Cardiac septum (tissue), 1 donor: ENCODE measurements at regions not wholly inside any gene's neighbourhood (a gene's known extent, or its start where the extent isn't known, plus 50 kb on each side); places are given as distances from the start of the nearest gene placed in this dataset.

Source experiments
- DNase-seq: peaks from one replicate; pipeline ENCODE4 v3.0.0-alpha.2; 2020; ENCODE audit warnings: low spot score
- intact Hi-C: fragments of 100-400 bp; cut with DNase I; formaldehyde crosslinking; loops from one replicate; pipeline ENCODE4 v1.14.0; 2022
- donor health status: DM: no; HTN: no; CAD: no.

DNA sequence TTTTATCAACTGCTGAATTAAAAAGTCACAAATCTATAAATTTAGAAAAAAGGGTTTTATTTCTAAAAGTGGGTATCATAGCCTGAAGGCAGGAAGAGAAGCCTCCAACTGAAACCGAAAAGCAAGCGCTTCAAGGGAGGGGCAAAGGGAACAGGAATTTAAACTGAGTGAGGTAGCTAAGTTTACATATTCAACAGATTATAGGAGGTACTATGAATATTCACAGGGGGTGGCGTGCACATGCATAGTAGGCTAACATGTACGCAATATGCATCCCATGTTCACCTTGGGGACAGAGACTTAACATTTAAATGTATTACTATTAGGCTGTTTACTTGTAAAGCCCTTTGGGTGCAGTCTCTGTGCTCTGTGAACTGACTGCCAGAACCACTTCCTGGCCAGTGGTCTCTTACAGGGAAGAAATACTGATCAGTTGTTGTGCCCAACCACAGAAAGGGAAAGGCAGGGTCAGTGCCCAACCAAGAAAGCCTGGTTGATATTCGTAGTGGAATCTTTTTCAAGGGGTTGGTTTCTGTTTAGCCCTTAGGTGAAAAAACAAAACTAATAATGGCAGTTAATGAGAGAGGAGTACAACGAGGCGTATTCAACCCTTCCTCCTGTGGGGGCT is 168.7 kb upstream of the GALNTL6 start:
- intact Hi-C loops, result no loop called here
- no peak for DNase-seq

DNA sequence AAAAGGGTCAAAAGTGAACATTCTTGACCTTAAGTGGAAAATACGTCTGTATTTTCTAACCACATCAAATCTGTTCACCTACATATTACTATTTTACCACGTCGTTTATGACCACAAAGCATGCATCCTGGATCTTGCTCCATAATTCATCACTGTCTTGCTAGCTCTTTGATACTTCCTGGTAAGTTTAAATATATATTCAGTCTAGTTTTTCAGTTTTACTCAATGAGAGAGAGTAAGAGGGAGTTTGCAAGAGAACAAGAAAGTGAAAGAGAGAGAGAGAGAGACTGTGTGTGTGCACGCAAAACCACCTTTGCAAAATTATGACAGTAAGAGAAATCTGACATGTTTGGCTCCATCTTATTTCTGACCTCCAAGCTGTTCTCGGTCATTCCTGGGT is 173.7 kb upstream of the GALNTL6 start:
- no peak for DNase-seq
- intact Hi-C loops, result no loop called here

DNA sequence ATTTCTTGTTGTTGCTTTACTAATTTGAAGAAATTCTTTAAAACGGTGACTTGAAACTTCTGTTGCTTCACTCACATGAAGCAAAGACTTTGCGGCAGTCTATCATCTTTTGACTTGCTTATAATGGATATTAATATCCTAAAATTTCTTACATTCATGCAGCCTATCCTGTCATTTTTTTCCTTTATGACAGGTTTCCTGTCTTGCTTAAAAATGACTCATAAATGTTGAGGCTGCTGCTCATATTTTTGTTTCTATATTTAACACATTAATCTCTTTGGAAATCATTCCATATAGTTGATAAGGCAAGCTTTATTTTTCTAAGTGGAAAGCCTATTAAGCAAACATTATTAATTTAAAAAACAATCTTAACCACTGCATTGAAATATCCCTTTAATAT is 176.6 kb upstream of the GALNTL6 start:
- no peak for DNase-seq
- intact Hi-C loops, result no loop called here

DNA sequence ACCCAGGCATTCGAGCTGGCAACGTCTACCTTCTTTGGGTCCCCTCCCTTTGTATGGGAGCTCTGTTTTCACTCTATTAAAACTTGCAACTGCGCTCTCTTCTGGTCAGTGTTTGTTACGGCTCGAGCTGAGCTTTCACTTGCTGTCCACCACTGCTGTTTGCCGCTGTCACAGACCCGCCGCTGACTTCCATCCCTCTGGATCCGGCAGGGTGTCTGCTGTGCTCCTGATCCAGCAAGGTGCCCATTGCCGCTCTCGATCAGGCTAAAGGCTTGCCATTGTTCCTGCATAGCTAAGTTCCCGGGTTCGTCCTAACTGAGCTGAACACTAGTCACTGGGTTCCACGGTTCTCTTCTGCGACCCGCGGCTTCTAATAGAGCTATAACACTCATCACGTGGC is 183.5 kb upstream of the GALNTL6 start:
- intact Hi-C loops, result no loop called here
- no peak for DNase-seq

DNA sequence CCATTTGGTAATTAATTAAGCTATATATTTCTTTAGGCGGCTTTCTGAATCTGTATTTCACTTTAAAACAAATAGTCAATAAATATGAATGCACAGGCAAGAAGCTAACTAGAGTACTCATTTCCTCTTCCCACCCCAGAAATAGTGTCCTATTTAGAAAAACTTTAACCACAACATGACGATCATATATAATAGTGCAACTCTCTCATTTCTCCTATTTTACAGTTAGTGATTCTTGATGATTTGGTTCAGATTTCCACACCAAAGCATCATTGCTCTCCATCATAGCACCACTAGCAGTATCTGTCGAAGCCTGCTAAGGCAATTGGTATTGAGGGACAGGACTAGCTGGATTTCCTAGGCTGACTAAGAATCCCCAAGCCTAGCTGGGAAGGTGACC is 184.0 kb upstream of the GALNTL6 start:
- no peak for DNase-seq
- intact Hi-C loops, result no loop called here

DNA sequence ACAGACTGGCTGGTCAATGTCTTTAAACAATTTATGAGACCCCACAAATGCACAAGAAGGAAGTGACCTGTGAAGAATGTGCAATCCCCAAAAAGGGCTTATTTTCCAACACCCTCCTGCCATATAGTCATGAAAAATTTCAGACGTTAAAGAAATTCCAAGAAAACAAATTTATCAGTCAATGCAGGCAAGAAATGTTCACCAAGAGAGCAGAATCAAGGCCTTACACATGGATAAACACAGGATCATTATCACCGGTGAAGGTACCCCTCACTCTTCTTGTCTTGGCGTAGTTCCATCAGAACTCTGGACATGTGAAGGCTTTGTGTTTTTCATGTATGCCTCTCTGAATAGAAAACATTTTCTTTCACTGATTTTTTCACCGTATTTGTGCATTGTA is 186.7 kb upstream of the GALNTL6 start:
- no peak for DNase-seq
- intact Hi-C loops, result no loop called here

DNA sequence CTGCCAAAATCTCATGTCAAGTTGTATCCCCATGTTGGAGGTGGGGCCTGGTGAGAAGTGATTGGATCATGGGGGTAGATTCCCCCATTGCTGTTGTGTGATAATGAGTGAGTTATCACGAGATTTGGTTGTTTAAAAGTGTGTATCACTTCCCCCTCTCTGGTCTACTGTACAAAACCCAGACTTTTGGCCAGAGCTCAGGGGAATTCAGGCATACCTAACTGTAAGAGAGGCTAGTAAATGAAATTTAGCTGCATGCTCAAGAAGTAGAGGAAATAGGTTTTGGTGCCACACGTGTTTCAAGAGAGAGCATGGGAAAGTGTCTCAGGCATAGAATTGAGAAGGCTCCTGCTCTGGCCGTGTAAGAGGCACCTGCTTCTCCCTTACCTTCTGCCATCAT is 190.5 kb upstream of the GALNTL6 start:
- DNase-seq, result no peak
- intact Hi-C loops, result no loop called here

DNA sequence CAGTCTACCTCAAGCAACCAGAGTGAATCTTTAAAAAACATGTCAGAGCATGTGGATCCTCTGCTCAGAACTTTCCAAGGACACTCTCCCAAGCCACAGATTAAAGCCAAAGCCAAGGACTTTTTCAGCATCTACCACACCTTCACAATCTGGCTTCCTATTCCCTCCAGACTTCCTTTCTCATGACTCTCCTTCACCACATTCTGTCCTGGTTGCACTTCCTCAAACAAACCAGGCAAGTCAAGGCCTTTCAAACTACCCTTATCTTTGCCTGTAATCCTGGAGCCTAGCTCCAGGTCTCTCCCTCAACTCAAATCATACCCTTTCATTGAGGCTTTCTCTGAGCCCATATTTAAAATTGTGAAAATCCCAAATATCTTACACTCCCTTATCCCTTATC is 191.6 kb upstream of the GALNTL6 start:
- intact Hi-C loops, result no loop called here
- no peak for DNase-seq

DNA sequence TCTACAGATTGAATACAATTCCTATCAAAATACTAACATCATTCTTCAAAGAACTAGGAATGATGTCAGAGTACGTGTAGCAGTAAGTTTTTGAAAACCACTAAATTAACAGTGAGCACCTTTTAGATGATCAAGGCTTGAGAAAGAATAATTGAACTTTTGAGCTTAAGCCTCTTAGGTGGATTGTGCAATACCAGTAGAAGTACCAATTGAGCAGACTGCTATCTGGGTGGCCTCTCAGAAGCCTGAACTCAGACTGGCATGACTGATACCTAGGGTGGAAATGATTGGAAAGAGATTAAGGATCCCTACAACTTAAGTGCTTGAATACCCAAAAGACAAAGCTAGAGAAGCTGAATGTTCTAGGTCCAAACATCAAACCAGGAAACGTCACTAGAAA is 200.3 kb upstream of the GALNTL6 start:
- DNase-seq, result no peak
- intact Hi-C loops, result no loop called here

DNA sequence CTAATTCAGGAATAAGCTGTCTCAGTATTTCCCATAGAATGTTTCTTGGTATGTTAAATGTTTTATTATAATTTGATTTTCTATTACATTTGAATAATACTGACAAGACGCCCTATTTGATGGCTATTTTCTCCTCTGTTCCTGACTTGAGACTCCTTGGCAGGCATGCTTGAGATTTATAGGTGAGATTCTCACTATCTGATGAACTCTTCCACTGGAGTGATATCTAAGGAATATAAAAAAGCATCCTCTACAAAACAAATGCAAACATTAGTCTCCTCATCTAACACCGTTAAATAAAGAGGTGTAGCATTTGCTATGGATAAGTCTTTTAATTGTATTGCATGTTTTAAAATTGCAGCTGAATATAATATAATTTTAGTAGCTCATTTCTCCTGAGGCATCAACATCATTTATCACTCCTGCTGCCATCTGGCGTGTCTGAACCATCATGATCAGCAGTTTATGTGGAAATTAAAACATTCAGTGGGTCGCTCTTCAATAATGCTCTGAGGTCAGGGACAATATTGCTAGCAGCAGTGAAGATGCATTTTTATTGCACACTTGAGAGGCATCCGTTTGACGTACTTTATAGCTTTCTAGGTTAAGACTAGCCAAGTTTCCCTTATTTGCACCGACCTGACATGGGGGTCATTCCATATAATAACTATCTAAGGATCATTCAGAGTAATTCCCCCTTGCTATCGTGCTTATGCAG is 210.4 kb upstream of the GALNTL6 start:
- intact Hi-C loops, result no loop called here
- no peak for DNase-seq

DNA sequence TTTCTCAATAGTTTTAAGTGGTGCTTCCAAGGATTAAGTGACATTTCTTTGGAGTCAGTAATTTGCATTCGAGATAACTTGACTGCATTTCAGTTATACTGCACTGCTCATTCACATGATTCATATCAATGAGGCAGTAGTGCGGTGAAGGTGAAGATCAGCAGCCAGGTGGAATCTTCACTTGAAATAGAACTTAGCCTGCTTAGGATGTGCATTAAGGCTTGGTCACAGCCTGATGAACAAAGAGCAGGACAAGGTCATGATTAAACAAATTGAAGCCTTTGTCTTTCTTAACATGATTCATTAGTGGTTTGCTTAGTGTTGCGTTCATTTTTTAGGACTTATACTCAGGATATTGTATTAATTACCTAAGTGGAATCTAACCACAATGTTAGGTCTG is 212.1 kb upstream of the GALNTL6 start:
- no peak for DNase-seq
- intact Hi-C loops, result no loop called here

DNA sequence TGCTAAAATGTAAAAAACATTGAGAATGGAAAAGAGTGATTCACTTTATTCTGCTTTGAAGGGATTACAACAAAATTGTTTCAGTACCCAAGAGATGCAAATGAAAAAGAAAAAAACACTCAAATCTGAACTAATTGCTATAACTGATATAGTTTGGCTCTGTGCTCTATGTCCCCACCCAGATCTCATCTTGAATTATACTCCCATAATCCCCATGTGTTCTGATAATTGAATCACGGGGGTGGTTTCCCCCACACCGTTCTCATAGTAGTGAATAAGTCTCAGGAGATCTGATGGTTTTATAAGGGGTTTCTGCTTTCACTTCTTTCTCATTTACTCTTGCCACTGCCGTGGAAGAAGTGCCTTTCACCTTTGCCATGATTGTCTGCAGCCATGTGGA is 213.6 kb upstream of the GALNTL6 start:
- DNase-seq, result no peak
- intact Hi-C loops, result no loop called here

DNA sequence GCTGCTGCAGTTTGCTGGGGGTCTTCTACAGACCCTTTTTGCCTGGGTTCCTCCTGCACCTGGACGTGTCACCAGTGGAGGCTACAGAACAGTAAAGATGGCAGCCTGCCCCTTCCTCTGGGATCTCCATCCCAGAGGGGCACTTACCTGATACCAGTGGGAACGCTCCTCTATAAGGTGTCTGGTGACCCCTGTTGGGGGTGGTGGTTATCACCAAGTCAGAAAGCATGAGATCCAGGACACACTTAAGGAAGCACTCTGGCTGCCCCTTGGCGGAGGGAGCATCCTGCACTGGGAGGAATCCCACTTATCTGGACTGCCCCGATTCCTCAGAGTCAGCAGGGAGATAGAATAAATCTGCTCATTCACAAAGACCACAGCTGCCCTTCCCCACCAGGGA is 218.9 kb upstream of the GALNTL6 start:
- intact Hi-C loops, result no loop called here
- no peak for DNase-seq

DNA sequence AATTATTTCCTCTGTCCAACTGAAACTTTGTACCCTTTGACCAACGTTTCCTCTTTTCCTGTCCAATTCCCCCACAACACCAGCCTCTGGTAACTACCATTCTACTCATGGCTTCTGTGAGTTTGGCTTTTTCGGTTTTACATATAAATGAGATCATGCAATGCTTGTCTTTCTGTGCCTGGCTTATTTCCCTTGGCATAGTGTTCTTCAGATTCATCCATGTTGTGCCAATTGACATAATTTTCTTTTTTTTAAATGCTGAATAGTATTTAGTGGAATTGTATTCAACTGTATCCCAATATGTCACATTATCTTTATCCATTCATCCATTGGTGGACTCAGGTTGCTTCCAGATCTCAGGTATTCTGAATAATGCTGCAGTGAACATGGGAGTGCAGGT is 222.5 kb upstream of the GALNTL6 start:
- no peak for DNase-seq
- intact Hi-C loops, result no loop called here

DNA sequence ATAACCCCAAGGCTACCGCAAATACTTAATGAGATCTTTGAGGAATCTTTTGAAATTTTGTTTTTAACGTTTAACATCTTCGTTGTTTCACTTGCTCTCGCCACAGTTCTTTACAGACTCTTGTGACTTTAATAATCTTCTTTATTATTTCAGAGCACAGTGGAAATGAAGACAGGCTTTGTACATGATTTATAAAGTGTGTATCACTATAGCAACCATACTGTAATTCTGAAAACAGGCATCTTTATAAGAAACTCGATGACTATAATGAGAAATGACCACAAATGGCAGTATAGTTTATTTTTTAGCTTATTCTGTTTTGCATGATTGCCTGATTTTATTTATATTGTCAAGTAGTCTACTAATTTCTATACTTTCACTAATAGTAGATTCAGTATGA is 224.4 kb upstream of the GALNTL6 start:
- DNase-seq, result no peak
- intact Hi-C loops, result no loop called here

DNA sequence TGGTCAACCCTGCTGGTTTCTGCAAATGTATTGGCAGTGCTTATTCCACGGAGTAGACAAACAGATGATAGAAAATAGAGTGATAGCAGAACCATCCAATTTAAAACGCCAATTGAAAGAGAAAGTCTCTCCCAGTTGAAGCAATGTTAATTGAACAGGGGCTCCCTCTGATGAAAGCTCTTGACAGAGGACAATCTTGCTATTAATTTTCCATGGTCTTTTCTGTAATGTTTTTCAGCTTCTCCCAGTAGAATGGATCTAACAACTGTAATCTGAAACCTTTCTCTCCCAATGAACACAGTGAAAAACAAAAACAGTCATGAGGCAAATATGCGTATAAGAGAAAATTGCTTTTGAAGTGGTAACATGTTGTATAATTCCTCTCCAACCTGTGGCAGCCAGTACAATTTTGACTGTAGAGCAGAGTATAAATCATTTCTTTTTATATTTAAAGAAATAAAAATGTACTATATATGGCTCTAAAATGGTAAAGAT is 225.1 kb upstream of the GALNTL6 start:
- intact Hi-C loops, result no loop called here
- no peak for DNase-seq

DNA sequence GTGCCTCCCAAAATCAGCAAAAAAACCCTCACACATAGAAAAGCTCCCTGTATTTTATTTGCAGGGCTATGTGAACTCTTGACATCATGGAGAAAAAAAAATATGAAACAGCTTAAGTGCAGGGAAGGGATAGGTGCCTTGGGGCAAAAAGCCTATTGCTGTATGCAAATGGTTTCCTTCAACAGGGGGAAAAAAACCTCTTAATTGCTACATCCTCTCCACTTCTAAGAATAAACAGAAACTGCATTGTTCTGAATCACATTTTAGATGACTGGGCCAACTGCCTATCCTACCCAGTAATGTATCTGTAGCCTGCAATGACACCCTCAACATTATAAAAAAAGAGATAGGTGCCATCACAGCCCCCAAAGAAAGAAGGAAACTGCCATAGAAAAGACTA is 229.4 kb upstream of the GALNTL6 start:
- intact Hi-C loops, result no loop called here
- DNase-seq, result no peak

DNA sequence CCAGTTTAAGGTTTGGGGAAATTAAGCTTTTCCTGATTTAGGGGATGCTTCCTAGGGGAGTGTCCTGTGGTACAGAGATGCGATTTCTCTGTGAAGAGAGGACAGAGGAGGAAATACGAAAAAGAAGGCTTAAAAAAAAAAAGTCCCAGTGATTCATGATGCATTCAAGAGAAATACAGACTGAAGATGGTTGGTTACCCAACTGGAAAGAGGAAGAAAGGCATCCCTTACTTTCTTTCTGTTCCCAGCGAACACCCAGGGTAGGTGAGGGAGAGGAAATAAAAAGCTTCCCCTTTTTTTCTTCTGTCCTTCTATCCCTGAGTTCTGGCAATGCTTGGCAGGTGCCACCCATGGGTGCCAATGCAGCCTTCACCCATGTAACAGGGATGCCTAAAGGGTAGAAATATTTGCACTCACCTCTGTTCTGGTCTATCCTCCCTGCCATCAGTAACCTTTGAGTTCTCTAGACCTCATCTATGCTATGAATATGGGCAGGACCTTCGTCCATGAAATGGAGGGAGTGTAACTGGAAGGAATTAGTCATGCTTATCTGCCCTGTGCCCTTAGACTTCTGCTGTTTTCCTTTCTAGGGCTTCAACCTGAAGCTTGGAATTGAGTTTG is 230.1 kb upstream of the GALNTL6 start:
- DNase-seq, result no peak
- intact Hi-C loops, result no loop called here

DNA sequence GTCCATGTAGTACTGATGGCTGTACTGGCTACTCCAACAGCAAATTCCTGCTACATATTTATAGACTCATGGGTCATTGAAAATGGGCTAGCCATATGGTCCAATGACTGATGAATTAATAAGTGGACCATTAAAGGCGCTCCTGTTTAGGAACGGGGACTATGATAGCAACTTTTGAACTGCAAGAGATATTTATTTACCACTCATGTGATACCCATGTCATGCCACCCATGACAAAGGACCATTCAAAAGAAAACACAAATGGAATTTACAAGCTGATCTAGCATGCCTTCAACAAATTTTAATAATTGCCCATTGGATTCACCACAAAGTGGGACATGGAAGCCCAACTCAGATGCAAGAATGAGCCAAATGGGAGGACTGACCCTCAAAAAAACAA is 240.0 kb upstream of the GALNTL6 start:
- no peak for DNase-seq
- intact Hi-C loops, result no loop called here

DNA sequence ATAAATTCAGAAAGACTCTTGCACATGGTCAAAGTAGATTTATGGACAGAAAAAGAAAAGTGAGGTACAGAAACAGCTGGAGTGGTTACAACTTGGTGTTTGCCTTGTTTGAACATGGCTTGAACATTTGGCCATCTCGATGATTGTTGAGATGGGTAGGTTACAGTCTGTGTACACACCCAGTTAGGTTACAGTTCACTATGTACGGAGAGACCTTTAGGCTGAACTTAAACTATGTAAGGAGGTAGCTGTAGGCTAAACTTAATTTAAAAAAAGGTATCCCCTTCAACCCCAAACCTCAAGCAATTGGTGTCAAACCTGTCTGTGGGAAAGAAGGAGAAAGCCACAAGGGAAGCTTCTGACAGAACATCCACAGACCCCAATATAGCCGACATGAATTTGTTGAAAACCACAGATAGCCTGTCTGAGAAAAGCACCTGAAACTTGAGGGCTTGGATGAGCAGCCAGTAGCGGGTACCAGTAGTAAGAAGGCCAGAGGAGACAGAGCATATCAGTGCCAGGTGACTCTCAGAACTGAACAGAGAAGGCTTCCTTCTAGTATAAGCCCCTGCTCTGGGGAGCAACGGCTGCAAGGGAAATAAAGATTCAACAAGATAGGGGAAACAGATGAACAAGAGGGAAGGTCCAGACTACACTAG is 247.9 kb upstream of the GALNTL6 start:
- no peak for DNase-seq
- intact Hi-C loops, result no loop called here

DNA sequence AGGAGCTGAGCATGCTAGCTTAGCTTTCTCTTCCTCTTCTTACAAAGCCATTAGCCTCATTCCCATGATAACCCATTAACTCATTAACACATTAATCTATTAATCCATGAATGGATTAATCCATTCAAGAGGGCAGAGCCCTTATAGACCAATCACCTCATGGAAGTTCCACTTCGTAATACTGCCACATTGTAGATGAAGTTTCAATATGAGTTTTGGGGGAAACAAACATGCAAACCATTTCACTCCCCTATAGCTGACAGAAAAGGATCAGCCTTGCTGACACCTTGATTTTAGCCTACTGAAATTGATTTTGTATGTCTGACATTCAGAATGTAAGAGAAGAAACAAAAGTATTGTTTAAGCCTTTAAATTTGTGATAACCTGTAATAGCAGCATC is 251.8 kb upstream of the GALNTL6 start:
- no peak for DNase-seq
- intact Hi-C loops, result no loop called here
